DND-41 (cell line): ENCODE measurements at regions not wholly inside any gene's neighbourhood (a gene's known extent, or its start where the extent isn't known, plus 50 kb on each side); places are given as distances from the start of the nearest gene placed in this dataset.

Experiments
- ATAC-seq: fragments of 200-7000 bp; cut with Tn5 transposase; 3 replicates; pipeline ENCODE4 v1.9.1; 2021; ENCODE audit warnings: low read depth; ENCODE audit not compliant: insufficient read depth
- DNase-seq: peaks from one replicate; pipeline ENCODE4 v3.0.0-alpha.2; 2020
- H2AFZ ChIP-seq: 2 replicates; pipeline ENCODE4 v1.6.0; 2012; ENCODE audit warnings: low read depth, low read length
- H3K27ac ChIP-seq: 2 replicates; pipeline ENCODE4 v1.5.1; 2012; ENCODE audit warnings: low read length, inconsistent platforms
- H3K27me3 ChIP-seq: fragments of 200-600 bp; sonication (generic); 2 replicates; pipeline ENCODE4 v1.6.0; 2012; ENCODE audit warnings: low read length, mild to moderate bottlenecking, inconsistent platforms; ENCODE audit not compliant: insufficient read depth, poor library complexity
- H3K36me3 ChIP-seq: 2 replicates; pipeline ENCODE4 v1.5.1; 2012; ENCODE audit warnings: low read length, inconsistent platforms; ENCODE audit not compliant: insufficient read depth
- H3K4me1 ChIP-seq: 2 replicates; pipeline ENCODE4 v1.5.1; 2012; ENCODE audit warnings: mild to moderate bottlenecking, low read length; ENCODE audit not compliant: insufficient read depth
- H3K4me2 ChIP-seq: 2 replicates; pipeline ENCODE4 v1.6.0; 2012; ENCODE audit warnings: mild to moderate bottlenecking, moderate library complexity, low read length, inconsistent platforms; ENCODE audit not compliant: insufficient read depth
- H3K4me3 ChIP-seq, 2 experiments: fragments of 200-600 bp in 1 of 2; shearing (Covaris generic) in 1 of 2; 2 replicates each; pipeline ENCODE4 v1.5.1; 2012 to 2016; ENCODE audit warnings: inconsistent platforms in 2 of 2, low read length in 2 of 2, mild to moderate bottlenecking in 2 of 2, low read depth in 1 of 2, moderate library complexity in 1 of 2
- H3K79me2 ChIP-seq: 2 replicates; pipeline ENCODE4 v1.6.0; 2012; ENCODE audit warnings: low read length, inconsistent platforms; ENCODE audit not compliant: insufficient read depth
- H3K9ac ChIP-seq: 2 replicates; pipeline ENCODE4 v1.6.0; 2012; ENCODE audit warnings: low read depth, mild to moderate bottlenecking, inconsistent platforms, low read length, moderate library complexity
- H3K9me3 ChIP-seq: 2 replicates; pipeline ENCODE4 v1.5.1; 2012; ENCODE audit warnings: low read length, moderate library complexity, mild to moderate bottlenecking, inconsistent platforms; ENCODE audit not compliant: insufficient read depth, severe bottlenecking
- H4K20me1 ChIP-seq: 2 replicates; pipeline ENCODE4 v1.6.0; 2012; ENCODE audit warnings: low read length; ENCODE audit not compliant: insufficient read depth
- EZH2 ChIP-seq: IDR thresholded peaks from 3 replicates; pipeline ENCODE4 v1.6.1; 2012; ENCODE audit warnings: borderline replicate concordance, low read depth, mild to moderate bottlenecking, moderate library complexity, low read length, inconsistent platforms; ENCODE audit not compliant: severe bottlenecking
- TF ChIP-seq, protein P1 (sequence below): IDR thresholded peaks from 2 replicates; pipeline ENCODE4 v1.5.1; 2012; ENCODE audit warnings: borderline replicate concordance, low read length, moderate library complexity, mild to moderate bottlenecking; ENCODE audit not compliant: poor library complexity, severe bottlenecking; ENCODE audit errors: extremely low read depth

DNA sequence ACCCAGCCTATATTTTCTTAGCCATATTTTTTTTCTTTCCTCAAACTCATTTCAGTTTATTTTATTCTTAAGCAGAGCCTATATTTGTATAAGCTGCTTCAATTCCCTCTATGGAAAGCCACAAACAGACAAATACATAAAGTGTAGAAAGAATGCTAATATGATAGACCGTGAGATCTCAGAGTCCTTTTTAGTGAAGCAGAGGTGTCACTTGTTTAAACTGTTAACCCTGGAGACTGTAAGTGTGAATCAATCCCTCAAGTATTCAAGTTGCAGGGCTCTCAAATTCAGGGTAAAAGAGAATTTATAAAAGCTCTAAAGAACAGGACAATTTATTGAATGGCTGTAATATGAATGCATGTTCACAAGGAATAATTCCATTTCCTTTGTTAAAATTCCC is 72.2 kb upstream of the BHLHE40 start:
- TF ChIP-seq, protein P1, sequence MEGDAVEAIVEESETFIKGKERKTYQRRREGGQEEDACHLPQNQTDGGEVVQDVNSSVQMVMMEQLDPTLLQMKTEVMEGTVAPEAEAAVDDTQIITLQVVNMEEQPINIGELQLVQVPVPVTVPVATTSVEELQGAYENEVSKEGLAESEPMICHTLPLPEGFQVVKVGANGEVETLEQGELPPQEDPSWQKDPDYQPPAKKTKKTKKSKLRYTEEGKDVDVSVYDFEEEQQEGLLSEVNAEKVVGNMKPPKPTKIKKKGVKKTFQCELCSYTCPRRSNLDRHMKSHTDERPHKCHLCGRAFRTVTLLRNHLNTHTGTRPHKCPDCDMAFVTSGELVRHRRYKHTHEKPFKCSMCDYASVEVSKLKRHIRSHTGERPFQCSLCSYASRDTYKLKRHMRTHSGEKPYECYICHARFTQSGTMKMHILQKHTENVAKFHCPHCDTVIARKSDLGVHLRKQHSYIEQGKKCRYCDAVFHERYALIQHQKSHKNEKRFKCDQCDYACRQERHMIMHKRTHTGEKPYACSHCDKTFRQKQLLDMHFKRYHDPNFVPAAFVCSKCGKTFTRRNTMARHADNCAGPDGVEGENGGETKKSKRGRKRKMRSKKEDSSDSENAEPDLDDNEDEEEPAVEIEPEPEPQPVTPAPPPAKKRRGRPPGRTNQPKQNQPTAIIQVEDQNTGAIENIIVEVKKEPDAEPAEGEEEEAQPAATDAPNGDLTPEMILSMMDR: no peak
- no peak for TF ChIP-seq EZH2
- H2AFZ ChIP-seq: no peak overlapping the region
- H3K9ac ChIP-seq: no peak overlapping the region
- ATAC-seq: no peak
- H3K79me2 ChIP-seq: no peaks in the 10 kb centered on the region
- no peak overlapping the region for H3K27ac ChIP-seq
- H3K9me3 ChIP-seq: no peaks in the 10 kb centered on the region
- H3K4me2 ChIP-seq: no peak overlapping the region
- H3K27me3 ChIP-seq: no peaks in the 10 kb centered on the region
- H3K4me1 ChIP-seq: peaks cover 51% of the 10 kb centered on the region
- no peaks in the 10 kb centered on the region for H4K20me1 ChIP-seq
- H3K36me3 ChIP-seq: no peaks in the 10 kb centered on the region
- no peak overlapping the region for H3K4me3 ChIP-seq
- no peak for DNase-seq

- H3K27ac ChIP-seq: no peak overlapping the region
- H3K27me3 ChIP-seq: no peaks in the 10 kb centered on the region
- no peak overlapping the region for H3K9ac ChIP-seq
- no peak overlapping the region for H3K4me2 ChIP-seq
- peak; percentile 27; the same call in 1 of the 3 replicates for ATAC-seq
- no peak for DNase-seq
- no peaks in the 10 kb centered on the region for H3K9me3 ChIP-seq
- no peak overlapping the region for H2AFZ ChIP-seq
- peaks cover 51% of the 10 kb centered on the region for H3K4me1 ChIP-seq
- no peaks in the 10 kb centered on the region for H4K20me1 ChIP-seq
- no peak overlapping the region for H3K4me3 ChIP-seq
- no peaks in the 10 kb centered on the region for H3K79me2 ChIP-seq
- TF ChIP-seq, protein P1: no peak
- no peak for TF ChIP-seq EZH2
- H3K36me3 ChIP-seq: no peaks in the 10 kb centered on the region
These were observed 71.4 kb upstream of the BHLHE40 start for GRCh38 chr3:4907643-4908432.

DNA sequence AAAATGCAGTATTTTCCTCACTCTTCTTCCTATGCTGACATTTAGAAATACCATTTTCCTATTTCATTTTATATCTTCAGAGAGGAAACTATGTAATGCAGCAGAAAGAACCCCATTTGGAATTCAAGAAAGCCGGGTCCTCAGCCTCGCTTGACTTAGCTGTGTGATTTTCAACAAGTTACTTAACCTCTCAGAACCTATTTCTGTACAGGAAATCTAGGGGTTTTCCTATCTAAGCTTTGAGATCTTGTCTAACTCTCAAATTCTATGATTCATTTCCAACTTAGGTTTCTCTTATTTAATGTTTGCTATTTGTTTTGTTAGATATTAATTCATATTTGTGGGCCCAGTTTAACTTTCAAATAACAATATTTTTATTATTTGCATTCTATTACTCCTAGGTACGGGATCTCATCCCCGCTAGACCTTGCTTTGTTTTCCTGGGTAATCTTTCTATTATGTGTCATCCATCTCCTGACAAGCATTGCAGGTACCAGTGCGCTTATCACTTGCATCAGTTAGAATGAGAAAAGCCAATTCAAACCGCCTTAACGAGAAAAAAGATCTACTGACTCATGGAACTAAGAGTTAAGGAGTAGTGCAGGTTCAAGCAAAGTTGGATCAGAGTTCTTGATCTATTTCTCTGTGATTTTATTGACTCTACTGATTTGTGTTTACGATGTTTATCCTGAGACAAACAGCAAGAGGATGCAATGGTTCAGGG is 70.6 kb upstream of the BHLHE40 start:
- H3K4me2 ChIP-seq: no peak overlapping the region

More for the DNA sequence above, 70.6 kb upstream of the BHLHE40 start:
- Histone ChIP-seq H4K20me1 (no peaks in the 10 kb centered on the region), H3K9me3 (peaks cover 1% of the 10 kb centered on the region), H3K79me2 (no peaks in the 10 kb centered on the region), H3K4me3 (no peak overlapping the region), H3K36me3 (no peaks in the 10 kb centered on the region), H2AFZ (no peak overlapping the region), H3K27ac (no peak overlapping the region), H3K27me3 (no peaks in the 10 kb centered on the region), H3K4me1 (peaks cover 48% of the 10 kb centered on the region), H3K9ac (no peak overlapping the region)
- no peak for ATAC-seq
- TF ChIP-seq, protein P1: no peak
- no peak for TF ChIP-seq EZH2
- DNase-seq: no peak
